ENCODE measurements at regions not wholly inside any gene's neighbourhood (a gene's known extent, or its start where the extent isn't known, plus 50 kb on each side); places are given as distances from the start of the nearest gene placed in this dataset.

DNA sequence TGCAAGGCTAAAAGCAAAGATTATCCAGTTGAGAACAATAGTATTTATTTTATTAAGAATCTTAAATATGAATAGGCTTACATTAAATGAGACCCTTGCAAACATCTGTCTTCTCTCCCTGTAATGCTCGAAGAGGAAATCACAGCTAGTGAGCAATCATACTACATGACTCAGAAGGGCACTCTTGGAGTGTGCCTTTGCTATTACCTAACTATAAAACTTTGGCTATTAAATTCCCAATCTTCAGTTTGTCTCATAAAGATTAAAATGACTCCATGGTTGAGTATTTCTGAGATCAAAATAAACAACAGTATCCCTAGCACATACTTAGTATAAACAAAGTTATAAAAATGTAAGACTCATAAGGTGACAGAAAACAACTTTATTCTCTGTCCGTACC, 296.9 kb downstream of the KCNJ3 start:
- POLR2A ChIA-PET (ENCODE audit: low non-redundant PET): no interaction called here
- CTCF ChIA-PET: interaction anchor here (0.8 kb wide), 1 partner anchor 341 kb away, joined by 4 read pairs; no protein-coding TSS in a partner anchor
- no peak overlapping the region for H3K27ac ChIP-seq
- DNase-seq (ENCODE audit: low spot score): no peak
- TF ChIP-seq, protein P1, sequence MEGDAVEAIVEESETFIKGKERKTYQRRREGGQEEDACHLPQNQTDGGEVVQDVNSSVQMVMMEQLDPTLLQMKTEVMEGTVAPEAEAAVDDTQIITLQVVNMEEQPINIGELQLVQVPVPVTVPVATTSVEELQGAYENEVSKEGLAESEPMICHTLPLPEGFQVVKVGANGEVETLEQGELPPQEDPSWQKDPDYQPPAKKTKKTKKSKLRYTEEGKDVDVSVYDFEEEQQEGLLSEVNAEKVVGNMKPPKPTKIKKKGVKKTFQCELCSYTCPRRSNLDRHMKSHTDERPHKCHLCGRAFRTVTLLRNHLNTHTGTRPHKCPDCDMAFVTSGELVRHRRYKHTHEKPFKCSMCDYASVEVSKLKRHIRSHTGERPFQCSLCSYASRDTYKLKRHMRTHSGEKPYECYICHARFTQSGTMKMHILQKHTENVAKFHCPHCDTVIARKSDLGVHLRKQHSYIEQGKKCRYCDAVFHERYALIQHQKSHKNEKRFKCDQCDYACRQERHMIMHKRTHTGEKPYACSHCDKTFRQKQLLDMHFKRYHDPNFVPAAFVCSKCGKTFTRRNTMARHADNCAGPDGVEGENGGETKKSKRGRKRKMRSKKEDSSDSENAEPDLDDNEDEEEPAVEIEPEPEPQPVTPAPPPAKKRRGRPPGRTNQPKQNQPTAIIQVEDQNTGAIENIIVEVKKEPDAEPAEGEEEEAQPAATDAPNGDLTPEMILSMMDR (conservative IDR thresholded peaks at IDR 0.05; ENCODE audit: low read depth): no peak

DNA sequence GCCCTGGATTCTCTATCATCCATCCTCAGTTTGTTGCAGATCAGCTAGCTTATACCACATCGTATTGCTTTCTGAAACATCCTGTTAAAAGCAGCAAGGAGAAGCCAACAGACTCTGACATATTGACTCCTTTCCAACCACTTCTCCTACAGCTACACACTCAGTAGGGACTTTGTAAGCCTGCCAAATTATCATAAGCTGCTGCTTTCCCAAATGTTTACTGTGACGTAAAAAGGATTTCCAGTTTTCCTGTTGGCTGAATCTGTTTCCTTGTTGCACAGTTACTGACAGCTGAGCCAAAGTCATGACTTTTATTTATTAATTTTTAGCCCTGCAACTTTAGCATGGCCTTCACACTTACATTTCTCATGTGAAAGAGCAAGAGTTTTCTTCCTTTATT, 294.3 kb downstream of the KCNJ3 start:
- no peak overlapping the region for H3K27ac ChIP-seq
- TF ChIP-seq, protein P1 (conservative IDR thresholded peaks at IDR 0.05; ENCODE audit: low read depth): no peak
- CTCF ChIA-PET: interaction anchor here (0.6 to 0.7 kb wide), 2 partner anchors 141 to 192 kb away, joined by 3 read pairs; no protein-coding TSS in a partner anchor
- no peak for DNase-seq (ENCODE audit: low spot score)
- POLR2A ChIA-PET (ENCODE audit: low non-redundant PET): no interaction called here

DNA sequence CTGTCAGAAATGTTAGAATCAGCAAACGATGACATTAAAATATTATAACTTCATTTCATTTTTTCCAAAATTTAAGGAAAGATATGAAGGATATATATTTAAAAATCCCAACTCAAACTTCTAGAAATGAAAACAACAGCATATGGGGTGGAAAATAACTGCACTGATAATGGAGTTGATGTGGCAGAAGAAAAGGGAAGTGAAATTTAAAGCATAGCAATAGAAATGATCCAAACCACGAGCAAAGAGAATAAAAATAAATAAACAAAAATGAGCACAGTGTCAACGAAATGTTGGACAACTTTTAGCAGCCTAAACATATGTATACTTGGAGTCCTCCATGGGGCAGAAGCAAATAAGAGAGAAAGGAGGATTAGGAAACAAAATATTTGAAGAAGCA, 280.2 kb downstream of the KCNJ3 start:
- POLR2A ChIA-PET (ENCODE audit: low non-redundant PET): no interaction called here

DNA sequence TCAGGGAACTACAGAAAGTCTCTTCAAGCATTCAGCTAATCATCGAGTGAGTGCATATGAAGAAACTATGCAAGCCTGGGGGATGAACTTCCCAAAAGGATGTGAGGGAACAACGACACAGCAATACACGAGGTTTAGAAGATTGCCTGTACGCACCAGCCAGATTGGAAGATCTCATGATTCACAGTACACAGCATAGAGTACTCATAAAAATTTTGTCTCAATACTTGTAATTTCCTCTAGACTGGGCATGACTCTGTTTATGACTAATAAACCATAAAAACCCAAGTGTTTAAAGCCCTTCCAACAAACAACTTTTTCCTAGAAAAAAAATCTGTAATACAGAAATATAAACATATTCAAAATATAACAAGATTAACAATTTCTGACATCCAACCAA, 279.7 kb downstream of the KCNJ3 start:
- no peak for DNase-seq (ENCODE audit: low spot score)
- ChIA-PET POLR2A (ENCODE audit: low non-redundant PET) (no interaction called here), CTCF (no interaction called here)
- H3K27ac ChIP-seq: no peak overlapping the region
- TF ChIP-seq, protein P1 (conservative IDR thresholded peaks at IDR 0.05; ENCODE audit: low read depth): no peak

More for the DNA sequence above, 280.2 kb downstream of the KCNJ3 start:
- DNase-seq (ENCODE audit: low spot score): no peak
- CTCF ChIA-PET: no interaction called here
- TF ChIP-seq, protein P1 (conservative IDR thresholded peaks at IDR 0.05; ENCODE audit: low read depth): no peak
- H3K27ac ChIP-seq: no peak overlapping the region

DNA sequence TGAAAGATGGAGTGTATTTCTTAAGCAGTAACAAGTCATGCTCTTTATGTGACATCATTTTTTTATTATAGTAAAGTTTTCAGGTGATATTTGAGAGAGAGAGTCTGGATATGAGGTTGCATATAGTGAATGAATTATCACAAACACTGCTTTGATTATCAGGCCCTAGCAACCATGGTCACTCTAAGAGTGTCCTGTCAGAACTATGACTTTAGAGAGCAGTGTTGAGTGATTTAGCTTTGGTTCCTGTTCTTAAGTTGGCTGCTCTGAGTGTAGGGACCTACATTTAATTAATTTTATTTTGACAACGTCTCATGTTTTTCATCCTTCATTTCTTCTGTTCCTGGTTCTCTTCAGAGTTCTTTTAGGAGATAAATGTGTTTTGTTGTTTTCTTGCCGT, 275.5 kb downstream of the KCNJ3 start:
- ChIA-PET POLR2A (ENCODE audit: low non-redundant PET) (no interaction called here), CTCF (no interaction called here)
- no peak for DNase-seq (ENCODE audit: low spot score)
- TF ChIP-seq, protein P1 (conservative IDR thresholded peaks at IDR 0.05; ENCODE audit: low read depth): no peak
- no peak overlapping the region for H3K27ac ChIP-seq

DNA sequence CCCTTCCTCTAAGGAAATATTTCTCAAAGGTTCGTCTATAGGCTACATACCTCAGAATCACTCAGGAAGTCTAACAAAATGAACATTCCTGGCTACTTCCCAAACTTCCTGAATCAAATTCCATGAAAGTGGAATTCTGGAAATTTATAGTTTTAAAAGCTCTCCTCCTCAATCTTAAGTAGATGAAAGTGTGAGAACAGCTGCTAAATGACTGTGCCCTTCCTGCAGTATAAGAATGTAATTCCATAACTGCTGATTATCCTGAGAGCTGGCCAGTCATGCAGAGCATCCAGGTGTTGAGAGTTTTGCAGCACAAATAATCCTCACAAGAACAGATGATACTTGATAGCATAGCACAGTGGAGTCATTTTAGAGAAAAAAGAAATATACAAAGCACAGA, 265.0 kb downstream of the KCNJ3 start:
- DNase-seq (ENCODE audit: low spot score): no peak
- TF ChIP-seq, protein P1 (conservative IDR thresholded peaks at IDR 0.05; ENCODE audit: low read depth): no peak
- ChIA-PET CTCF (no interaction called here), POLR2A (ENCODE audit: low non-redundant PET) (no interaction called here)
- H3K27ac ChIP-seq: no peak overlapping the region

DNA sequence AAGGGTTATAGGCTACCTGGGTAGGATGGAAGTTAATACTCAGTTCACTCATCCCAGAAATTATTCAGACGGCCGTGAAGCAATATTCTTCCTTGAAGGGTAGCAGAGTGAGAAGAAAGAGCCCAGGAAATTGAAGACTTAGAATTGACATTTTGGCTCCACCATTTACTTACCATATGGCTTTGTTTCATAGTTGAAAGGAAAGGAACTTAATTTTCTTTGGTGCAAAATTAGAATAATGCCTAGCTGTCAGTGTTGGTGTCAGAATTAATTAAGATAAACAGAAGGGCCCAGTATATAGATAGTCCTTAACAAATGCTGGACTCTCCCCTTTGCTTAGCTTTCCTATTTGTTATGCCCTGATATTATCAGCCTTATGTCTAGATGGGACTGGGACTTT, 263.2 kb downstream of the KCNJ3 start:
- ChIA-PET CTCF (no interaction called here), POLR2A (ENCODE audit: low non-redundant PET) (no interaction called here)
- TF ChIP-seq, protein P1 (conservative IDR thresholded peaks at IDR 0.05; ENCODE audit: low read depth): no peak
- no peak overlapping the region for H3K27ac ChIP-seq
- no peak for DNase-seq (ENCODE audit: low spot score)

Data from RWPE1 (cell line).